Pulmonary artery endothelial cell (primary cell): ENCODE measurements at regions not wholly inside any gene's neighbourhood (a gene's known extent, or its start where the extent isn't known, plus 50 kb on each side); places are given as distances from the start of the nearest gene placed in this dataset.

ENCODE experiments used
- DNase-seq: peaks from one replicate; pipeline ENCODE4 v3.0.0-alpha.2; 2011; ENCODE audit warnings: low read depth, low spot score

DNA sequence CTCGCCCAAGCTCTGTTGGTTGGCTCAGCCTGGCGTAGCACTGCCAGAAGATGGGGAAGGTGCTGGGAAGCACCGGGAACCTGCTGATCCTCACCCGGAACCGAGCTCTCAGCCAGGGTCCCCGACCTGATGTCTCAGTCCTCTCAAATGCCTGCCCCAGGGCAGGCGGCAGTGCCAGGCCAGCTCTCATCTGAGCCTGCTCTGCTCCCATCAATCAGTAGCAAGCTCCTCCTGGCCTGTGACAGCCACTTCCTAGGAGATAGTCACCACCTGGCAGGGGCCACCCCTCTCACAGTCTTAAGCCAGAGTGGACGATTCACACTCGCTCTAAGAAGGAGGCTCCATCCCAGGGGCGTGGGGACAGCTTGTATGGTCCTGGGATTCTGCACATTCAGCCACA, 62.0 kb downstream of the ENGASE start:
- DNase-seq = no peak
